BJ (cell line): ENCODE measurements at regions not wholly inside any gene's neighbourhood (a gene's known extent, or its start where the extent isn't known, plus 50 kb on each side); places are given as distances from the start of the nearest gene placed in this dataset.
"Not testable (repeated sequence)": the region's sequence is repeated elsewhere in the genome, so short reads cannot be mapped to it uniquely, and the experiment has no call there.

Source experiments
- CTCF ChIA-PET: fragments of 350-600 bp; formaldehyde crosslinking; extraction: SDS; loops from one replicate; lab custom pipeline; 2021; ENCODE audit warnings: antibody characterized with exemption, inconsistent platforms; lab: Yijun Ruan, JAX
- POLR2A ChIA-PET: fragments of 300-600 bp; sonication (Branson Sonifier 250); formaldehyde crosslinking; extraction: SDS; loops from one replicate; lab custom pipeline; 2021; ENCODE audit warnings: antibody characterized with exemption; lab: Charles Lee
- DNase-seq: peaks from one replicate; pipeline ENCODE4 v3.0.0-alpha.2; 2011; ENCODE audit warnings: low read depth
- H3K27me3 ChIP-seq: 2 replicates; pipeline ENCODE4 v1.6.0; 2011; ENCODE audit warnings: low read length; ENCODE audit not compliant: control insufficient read depth, insufficient read depth
- H3K36me3 ChIP-seq: 2 replicates; pipeline ENCODE4 v1.5.1; 2011; ENCODE audit warnings: low read length; ENCODE audit not compliant: control insufficient read depth, insufficient read depth
- H3K4me3 ChIP-seq: 2 replicates; pipeline ENCODE4 v1.5.1; 2011; ENCODE audit warnings: low read depth, mild to moderate bottlenecking, control low read depth, low read length
- TF ChIP-seq, protein P1 (sequence below): IDR thresholded peaks from 2 replicates; pipeline ENCODE4 v1.5.1; 2011; ENCODE audit warnings: low read depth, mild to moderate bottlenecking, control low read depth, inconsistent platforms, low read length, moderate library complexity; ENCODE audit not compliant: insufficient read depth

DNA sequence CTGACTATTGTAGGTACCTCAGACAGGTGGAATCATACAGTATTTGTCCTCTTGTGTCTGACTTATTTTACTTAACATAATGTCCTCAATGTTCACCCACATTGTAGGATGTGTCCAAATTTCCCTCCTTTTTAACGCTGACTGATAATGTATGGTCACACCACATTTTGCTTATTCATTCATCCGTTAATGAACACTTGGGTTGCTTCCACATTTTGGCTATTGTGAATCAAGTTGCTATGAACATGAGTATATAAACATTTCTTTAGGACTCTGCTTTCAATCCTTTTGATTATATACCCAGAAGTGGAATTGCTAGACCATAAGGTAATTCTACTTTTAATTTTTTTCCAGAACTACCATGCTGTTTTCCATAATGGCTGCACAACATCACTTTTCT, 87.0 kb upstream of the NDP start:
- Histone ChIP-seq H3K4me3 (no peak overlapping the region), H3K36me3 (no peaks in the 10 kb centered on the region), H3K27me3 (no peaks in the 10 kb centered on the region)
- TF ChIP-seq, protein P1, sequence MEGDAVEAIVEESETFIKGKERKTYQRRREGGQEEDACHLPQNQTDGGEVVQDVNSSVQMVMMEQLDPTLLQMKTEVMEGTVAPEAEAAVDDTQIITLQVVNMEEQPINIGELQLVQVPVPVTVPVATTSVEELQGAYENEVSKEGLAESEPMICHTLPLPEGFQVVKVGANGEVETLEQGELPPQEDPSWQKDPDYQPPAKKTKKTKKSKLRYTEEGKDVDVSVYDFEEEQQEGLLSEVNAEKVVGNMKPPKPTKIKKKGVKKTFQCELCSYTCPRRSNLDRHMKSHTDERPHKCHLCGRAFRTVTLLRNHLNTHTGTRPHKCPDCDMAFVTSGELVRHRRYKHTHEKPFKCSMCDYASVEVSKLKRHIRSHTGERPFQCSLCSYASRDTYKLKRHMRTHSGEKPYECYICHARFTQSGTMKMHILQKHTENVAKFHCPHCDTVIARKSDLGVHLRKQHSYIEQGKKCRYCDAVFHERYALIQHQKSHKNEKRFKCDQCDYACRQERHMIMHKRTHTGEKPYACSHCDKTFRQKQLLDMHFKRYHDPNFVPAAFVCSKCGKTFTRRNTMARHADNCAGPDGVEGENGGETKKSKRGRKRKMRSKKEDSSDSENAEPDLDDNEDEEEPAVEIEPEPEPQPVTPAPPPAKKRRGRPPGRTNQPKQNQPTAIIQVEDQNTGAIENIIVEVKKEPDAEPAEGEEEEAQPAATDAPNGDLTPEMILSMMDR = no peak
- no peak for DNase-seq
- POLR2A ChIA-PET = no interaction called here
- CTCF ChIA-PET = no interaction called here

DNA sequence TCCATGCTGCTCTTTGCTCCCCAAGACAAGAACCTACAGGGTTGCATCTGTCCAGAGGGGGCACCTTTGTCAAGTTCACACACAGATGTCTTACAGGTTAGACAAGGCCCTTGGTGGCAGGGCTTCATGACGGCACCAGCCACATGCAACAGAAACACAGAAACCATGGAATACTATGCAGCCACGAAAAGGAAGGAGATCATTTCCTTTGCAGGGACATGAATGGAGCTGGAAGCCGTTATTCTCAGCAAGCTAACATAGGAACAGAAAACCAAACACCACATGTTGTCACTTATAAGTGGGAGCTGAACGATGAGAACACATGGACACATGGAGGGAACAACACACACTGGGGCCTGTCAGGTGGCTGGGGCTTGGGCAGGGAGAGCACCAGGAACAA, 85.1 kb upstream of the NDP start:
- Histone ChIP-seq H3K4me3 (no peak overlapping the region), H3K27me3 (no peaks in the 10 kb centered on the region), H3K36me3 (no peaks in the 10 kb centered on the region)
- TF ChIP-seq, protein P1 = no peak
- no peak for DNase-seq
- CTCF ChIA-PET = no interaction called here
- POLR2A ChIA-PET = no interaction called here

DNA sequence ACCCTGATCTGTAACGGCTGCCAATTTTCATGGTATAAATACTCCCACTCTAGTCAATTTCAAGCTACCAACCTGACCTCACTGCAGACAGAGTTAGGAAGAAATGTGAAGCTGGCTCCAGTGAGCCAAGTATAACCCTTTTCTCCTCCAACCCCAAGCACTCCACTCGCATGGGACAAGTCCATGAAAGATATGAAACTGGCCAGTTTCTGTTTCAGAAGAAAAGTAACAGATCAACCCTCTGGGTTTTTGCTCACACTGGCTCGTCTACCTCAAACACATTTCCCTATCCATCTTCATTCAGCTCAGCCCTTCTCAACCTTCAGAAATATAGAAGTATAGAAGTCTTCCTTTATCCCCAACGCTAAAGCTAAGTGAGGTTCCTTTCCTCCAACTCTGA, 82.4 kb upstream of the NDP start:
- Histone ChIP-seq H3K4me3 (no peak overlapping the region), H3K27me3 (no peaks in the 10 kb centered on the region), H3K36me3 (no peaks in the 10 kb centered on the region)
- ChIA-PET POLR2A (no interaction called here), CTCF (no interaction called here)
- no peak for DNase-seq
- TF ChIP-seq, protein P1 = no peak

- DNase-seq = no peak
- ChIA-PET POLR2A (no interaction called here), CTCF (interaction anchor here (0.8 kb wide), 1 partner anchor 16 kb away, joined by 3 read pairs; no protein-coding TSS in a partner anchor)
- Histone ChIP-seq H3K36me3 (no peaks in the 10 kb centered on the region), H3K4me3 (no peak overlapping the region), H3K27me3 (no peaks in the 10 kb centered on the region)
- TF ChIP-seq, protein P1 = no peak
Measured at GRCh38 chrX:44054863-44055601, 81.8 kb upstream of the NDP start.

DNA sequence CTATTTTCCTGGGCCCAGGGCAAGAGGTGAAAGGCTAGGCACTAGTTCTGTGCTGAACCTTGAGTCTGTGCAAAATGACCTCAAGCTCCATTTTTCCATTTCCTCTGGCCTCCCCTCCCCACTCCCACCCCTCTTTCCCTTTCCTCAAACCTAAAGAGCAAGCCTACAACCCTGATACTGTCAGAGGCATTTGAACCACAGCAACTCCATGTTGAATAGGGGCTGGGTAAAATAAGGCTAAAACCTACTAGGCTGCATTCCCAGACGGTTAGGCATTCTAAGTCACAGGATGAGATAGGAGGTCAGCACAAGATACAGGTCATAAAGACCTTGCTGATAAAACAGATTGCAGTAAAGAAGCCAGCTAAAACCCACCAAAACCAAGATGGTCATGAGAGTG, 71.9 kb upstream of the NDP start:
- H3K4me3 ChIP-seq, DNase-seq, H3K27me3 ChIP-seq, H3K36me3 ChIP-seq, POLR2A ChIA-PET, CTCF ChIA-PET: not testable (repeated sequence)

DNA sequence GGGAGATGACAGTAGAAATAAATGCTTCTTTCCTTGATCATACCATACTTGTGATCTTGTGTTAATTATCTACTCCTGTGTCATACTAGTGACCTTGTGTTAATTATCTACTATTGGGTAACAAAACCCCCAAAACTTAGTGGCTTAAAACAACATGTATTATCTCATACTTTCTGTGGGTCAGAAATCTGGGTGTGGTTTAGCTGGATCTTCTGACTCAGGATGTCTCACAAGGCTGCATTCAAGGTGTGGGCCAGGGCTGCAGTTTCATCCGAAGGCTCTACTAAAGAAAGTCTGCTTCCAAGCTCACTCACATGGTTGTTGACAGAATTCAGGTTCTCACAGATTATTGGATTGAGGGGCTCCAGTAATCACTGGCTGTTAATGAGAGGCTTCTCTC, 70.3 kb upstream of the NDP start:
- H3K27me3 ChIP-seq = no peaks in the 10 kb centered on the region
- no peak for DNase-seq
- CTCF ChIA-PET = no interaction called here
- H3K36me3 ChIP-seq = no peaks in the 10 kb centered on the region
- POLR2A ChIA-PET = no interaction called here
- H3K4me3 ChIP-seq = no peak overlapping the region
- TF ChIP-seq, protein P1 = no peak
